HL-60 (cell line): ENCODE measurements at regions not wholly inside any gene's neighbourhood (a gene's known extent, or its start where the extent isn't known, plus 50 kb on each side); places are given as distances from the start of the nearest gene placed in this dataset.

Experiments used
- CTCF ChIP-seq: IDR thresholded peaks from one replicate; pipeline ENCODE4 v1.5.1; 2011; ENCODE audit warnings: low read length, control low read depth, inconsistent platforms; ENCODE audit not compliant: insufficient read depth
- POLR2AphosphoS5 ChIP-seq: IDR thresholded peaks from 2 replicates; pipeline ENCODE4 v1.6.1; 2012; ENCODE audit warnings: low read depth
- REST ChIP-seq: IDR thresholded peaks from 2 replicates; pipeline ENCODE4 v1.6.1; 2012; ENCODE audit warnings: low read depth; ENCODE audit not compliant: insufficient replicate concordance
- SPI1 ChIP-seq: IDR thresholded peaks from 2 replicates; pipeline ENCODE4 v1.6.1; 2012; ENCODE audit warnings: low read depth, mild to moderate bottlenecking, borderline replicate concordance

GRCh38 chr10:106114656-106115186 lies 1049.8 kb downstream of the SORCS1 start:
- no peak for TF ChIP-seq REST
- no peak for TF ChIP-seq CTCF
- TF ChIP-seq POLR2AphosphoS5, result no peak
- no peak for TF ChIP-seq SPI1
